HTR-8/SVneo (cell line): ENCODE measurements at regions not wholly inside any gene's neighbourhood (a gene's known extent, or its start where the extent isn't known, plus 50 kb on each side); places are given as distances from the start of the nearest gene placed in this dataset.

ENCODE experiments used
- DNase-seq: peaks from one replicate; pipeline ENCODE4 v3.0.0; 2011; ENCODE audit warnings: low spot score, mixed read lengths; ENCODE audit not compliant: insufficient read length
- FAIRE-seq: peaks from 2 replicates; lab custom pipeline; 2011; peaks lifted over from hg19 to GRCh38; lab: Jason Lieb, UNC

- FAIRE-seq (no peak), DNase-seq (no peak)
Measured at GRCh38 chr12:126862500-126862899, 1404.5 kb upstream of the TMEM132C start.

- no peak for FAIRE-seq
Measured at GRCh38 chr12:126869644-126870043, 1397.3 kb upstream of the TMEM132C start.

GRCh38 chr12:126873701-126874100 lies 1393.3 kb upstream of the TMEM132C start:
- FAIRE-seq (no peak), DNase-seq (no peak)

More at GRCh38 chr12:126869644-126870043, 1397.3 kb upstream of the TMEM132C start:
- no peak for DNase-seq

- DNase-seq (peak; percentile 18), FAIRE-seq (no peak)
Measured at GRCh38 chr12:126874427-126875026, 1392.4 kb upstream of the TMEM132C start.

- DNase-seq: no peak
- no peak for FAIRE-seq
Measured at GRCh38 chr12:126879842-126880241, 1387.1 kb upstream of the TMEM132C start.

GRCh38 chr12:126883697-126884096 lies 1383.3 kb upstream of the TMEM132C start:
- FAIRE-seq (no peak), DNase-seq (no peak)

GRCh38 chr12:126889501-126889900 lies 1377.5 kb upstream of the TMEM132C start:
- no peak for DNase-seq
- FAIRE-seq: no peak

GRCh38 chr12:126890097-126890496 lies 1376.9 kb upstream of the TMEM132C start:
- FAIRE-seq (no peak), DNase-seq (no peak)

- DNase-seq: no peak
- FAIRE-seq: no peak
Measured at GRCh38 chr12:126891789-126892188, 1375.2 kb upstream of the TMEM132C start.

GRCh38 chr12:126895951-126896913 lies 1370.7 kb upstream of the TMEM132C start:
- no peak for FAIRE-seq
- DNase-seq: no peak

GRCh38 chr12:126897102-126897501 lies 1369.9 kb upstream of the TMEM132C start:
- DNase-seq (no peak), FAIRE-seq (no peak)

GRCh38 chr12:126897778-126898177 lies 1369.2 kb upstream of the TMEM132C start:
- no peak for FAIRE-seq

GRCh38 chr12:126898562-126898961 lies 1368.4 kb upstream of the TMEM132C start:
- no peak for FAIRE-seq
- DNase-seq: no peak

More at GRCh38 chr12:126897778-126898177, 1369.2 kb upstream of the TMEM132C start:
- DNase-seq: no peak

GRCh38 chr12:126899926-126900792 lies 1366.8 kb upstream of the TMEM132C start:
- FAIRE-seq: no peak
- DNase-seq: no peak

- DNase-seq (no peak), FAIRE-seq (no peak)
Measured at GRCh38 chr12:126903027-126903876, 1363.7 kb upstream of the TMEM132C start.

GRCh38 chr12:126905752-126906151 lies 1361.2 kb upstream of the TMEM132C start:
- DNase-seq (no peak), FAIRE-seq (peak; percentile 69)

- no peak for DNase-seq
- no peak for FAIRE-seq
Measured at GRCh38 chr12:126907900-126908764, 1358.8 kb upstream of the TMEM132C start.

- DNase-seq (no peak), FAIRE-seq (no peak)
Measured at GRCh38 chr12:126908765-126909142, 1358.2 kb upstream of the TMEM132C start.

GRCh38 chr12:126910570-126910969 lies 1356.4 kb upstream of the TMEM132C start:
- DNase-seq (no peak), FAIRE-seq (no peak)
